ENCODE measurements at regions not wholly inside any gene's neighbourhood (a gene's known extent, or its start where the extent isn't known, plus 50 kb on each side); places are given as distances from the start of the nearest gene placed in this dataset.

DNA sequence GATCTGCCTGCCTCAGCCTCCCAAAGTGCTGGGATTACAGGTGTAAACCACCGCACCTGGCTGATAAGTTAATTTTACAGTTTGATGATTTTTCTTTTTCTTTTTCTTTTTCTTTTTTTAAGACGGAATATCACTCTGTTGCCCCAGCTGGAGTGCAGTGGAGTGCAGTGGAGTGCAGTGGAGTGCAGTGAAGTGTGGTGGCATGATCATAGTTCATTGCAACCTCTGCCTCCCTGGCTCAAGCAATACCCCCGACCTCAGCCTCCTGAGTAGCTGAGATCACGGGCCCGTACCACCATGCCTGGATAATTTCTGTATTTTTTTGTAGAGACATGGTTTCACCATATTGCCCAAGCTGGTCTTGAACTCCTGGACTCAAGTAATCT, 84.4 kb upstream of the CXADR start:
- DNase-seq (ENCODE audit: low read depth in 3 of 3, low spot score in 1 of 3), result no peak

GRCh38 chr21:17428980-17429379, 83.9 kb upstream of the CXADR start:
- DNase-seq (ENCODE audit: low read depth in 3 of 3, low spot score in 1 of 3), result no peak

DNA sequence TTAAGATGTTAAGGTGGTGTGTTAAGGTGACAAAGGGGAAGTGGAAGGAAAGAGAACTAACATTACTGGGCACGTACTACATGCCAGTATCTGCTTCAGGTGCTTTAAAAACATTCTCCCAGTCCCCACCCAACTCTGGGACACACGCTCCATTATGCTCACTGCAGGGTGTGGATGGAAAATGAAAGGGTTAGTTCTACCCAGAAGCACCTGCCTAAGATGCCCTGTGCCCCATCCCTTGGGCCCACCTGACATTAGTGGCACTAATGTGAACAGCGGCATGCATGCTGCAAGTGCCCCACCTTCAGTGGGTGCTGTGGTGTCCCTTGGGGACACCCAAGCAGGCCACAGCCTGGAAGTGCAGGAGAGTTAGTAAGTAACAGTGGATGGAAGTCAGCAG, 82.9 kb upstream of the CXADR start:
- DNase-seq (ENCODE audit: low read depth in 3 of 3, low spot score in 1 of 3), result no peak

DNA sequence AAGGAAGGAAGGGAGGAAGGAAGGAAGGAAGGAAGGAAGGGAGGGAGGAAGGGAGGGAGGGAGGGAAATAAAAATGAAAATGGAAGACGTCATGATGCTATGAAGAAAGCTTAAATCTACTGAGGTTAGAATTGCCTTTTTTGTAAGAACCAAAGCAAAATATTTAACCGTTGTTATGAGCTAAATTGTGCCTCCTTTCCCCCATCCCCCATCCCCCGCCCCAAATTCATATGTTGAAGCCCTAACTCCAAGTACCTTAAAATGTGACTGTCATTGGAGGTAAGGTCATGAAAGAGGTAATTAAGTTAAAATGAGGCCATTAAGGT, 80.1 kb upstream of the CXADR start:
- DNase-seq (ENCODE audit: low read depth in 3 of 3, low spot score in 1 of 3), result no peak

GRCh38 chr21:17433730-17434129, 79.1 kb upstream of the CXADR start:
- no peak for DNase-seq (ENCODE audit: low read depth in 3 of 3, low spot score in 1 of 3)

DNA sequence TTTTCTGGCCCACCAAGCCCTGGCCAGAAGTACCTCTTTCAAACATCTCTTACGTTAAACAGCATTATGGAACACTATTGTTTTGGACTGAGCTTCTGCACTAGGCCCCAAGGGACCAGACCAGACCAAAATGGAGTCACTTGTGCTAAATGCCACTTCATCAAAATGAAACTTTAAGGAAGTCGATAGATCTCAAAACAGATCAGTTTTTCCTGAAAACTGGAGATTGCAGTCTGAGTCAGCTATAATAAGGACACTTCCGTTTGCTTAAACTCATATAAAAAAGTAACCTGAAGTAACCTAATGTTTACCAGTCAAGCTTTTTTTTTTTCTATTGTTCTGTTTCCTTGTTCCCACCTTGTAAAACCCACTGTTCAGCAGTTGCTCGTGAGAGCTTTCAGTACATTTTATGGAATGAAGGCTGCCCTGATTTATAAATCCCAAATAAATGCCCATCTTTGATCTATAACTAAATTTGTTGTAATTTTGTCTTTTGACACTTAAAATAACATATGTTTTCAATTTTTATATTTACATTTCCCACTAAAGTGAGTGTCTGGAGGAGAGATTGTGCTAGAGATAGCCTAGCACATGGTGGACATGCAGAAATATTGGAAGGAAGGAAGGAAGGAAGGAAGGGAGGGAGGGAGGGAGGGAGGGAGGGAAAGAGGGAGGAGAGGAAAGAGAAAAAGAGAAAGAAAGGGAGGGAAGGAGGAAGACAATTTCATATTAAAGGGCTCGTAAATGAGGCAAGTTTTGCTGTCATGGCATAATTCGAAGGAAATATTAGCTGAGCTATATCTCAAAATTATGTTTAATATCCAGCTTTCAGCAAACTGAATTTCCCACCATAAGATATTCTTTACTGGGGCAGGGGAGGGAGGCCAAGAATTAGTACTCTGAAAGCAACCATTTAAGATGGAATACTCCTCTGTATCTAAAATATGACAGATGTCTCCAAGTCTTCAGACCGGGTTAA, 77.0 kb upstream of the CXADR start:
- DNase-seq (ENCODE audit: low read depth in 3 of 3, low spot score in 1 of 3), result no peak

DNA sequence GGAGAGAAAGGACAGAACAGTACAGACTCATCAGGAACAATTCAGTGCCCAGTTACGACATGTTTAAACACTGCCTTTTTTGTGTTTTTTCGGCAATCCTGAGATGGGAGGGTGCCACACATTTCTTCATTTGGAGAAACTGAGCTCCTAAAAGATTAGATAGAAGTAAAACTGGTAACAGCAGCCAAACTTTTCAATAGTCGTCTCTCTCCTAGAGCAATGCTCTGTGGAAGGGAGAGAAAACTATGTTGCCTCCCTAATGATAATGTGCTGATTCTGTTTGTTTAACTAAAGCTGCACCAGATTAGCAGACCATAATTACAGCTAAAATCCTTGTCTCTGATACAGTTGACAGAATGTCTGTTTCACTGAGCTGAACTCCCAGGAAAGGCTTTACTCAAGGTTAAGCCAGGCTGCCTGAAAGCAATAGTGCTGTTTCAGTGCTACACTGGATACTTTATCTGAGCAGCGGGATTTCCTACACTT, 76.2 kb upstream of the CXADR start:
- DNase-seq (ENCODE audit: low read depth in 3 of 3, low spot score in 1 of 3), result no peak

DNA sequence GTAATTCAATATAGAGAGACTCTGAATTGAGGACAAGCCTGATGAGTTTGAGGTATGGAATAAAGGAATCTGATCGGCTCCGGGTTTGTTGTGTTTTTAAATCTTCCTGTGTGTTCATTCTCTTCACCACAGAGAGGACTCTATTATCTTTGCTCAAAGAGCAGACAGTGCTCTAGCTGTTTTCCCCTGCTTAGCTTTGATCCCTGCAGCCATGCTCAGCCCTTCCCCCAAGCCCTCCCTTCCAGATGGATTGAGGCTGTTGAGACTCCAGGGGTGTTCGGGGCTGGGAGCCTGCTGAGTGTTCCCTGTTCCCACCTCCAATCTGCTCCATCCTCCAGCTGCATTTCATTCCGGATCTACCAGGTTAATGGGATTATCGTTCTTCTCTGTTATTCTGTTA, 74.2 kb upstream of the CXADR start:
- DNase-seq (ENCODE audit: low read depth in 3 of 3, low spot score in 1 of 3), result no peak

DNA sequence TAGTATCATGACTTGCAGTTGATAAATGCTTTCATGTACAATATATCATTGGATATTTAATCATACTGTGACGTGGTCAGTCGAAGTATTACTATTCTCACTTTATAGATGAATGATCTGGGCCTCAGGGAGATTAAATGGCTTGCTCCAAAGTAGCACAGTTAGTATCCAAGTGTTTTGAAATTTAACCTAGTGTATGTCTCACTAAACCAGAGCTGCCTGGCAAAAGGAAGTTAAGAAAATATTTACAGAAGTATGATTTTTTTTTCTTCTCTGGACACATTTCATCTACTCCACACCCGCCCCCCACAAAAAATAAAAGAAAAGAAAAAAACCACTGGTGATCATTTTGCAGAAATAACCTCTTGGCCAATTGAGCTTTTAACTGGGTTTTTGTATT, 71.9 kb upstream of the CXADR start:
- DNase-seq (ENCODE audit: low read depth in 3 of 3, low spot score in 1 of 3), result no peak

- no peak for DNase-seq (ENCODE audit: low read depth in 3 of 3, low spot score in 1 of 3)
Measured at GRCh38 chr21:17441370-17441769, 71.5 kb upstream of the CXADR start.

GRCh38 chr21:17442165-17442564, 70.7 kb upstream of the CXADR start:
- no peak for DNase-seq (ENCODE audit: low read depth in 3 of 3, low spot score in 1 of 3)

GRCh38 chr21:17444828-17445227, 68.0 kb upstream of the CXADR start:
- DNase-seq (ENCODE audit: low read depth in 3 of 3, low spot score in 1 of 3), result no peak

DNA sequence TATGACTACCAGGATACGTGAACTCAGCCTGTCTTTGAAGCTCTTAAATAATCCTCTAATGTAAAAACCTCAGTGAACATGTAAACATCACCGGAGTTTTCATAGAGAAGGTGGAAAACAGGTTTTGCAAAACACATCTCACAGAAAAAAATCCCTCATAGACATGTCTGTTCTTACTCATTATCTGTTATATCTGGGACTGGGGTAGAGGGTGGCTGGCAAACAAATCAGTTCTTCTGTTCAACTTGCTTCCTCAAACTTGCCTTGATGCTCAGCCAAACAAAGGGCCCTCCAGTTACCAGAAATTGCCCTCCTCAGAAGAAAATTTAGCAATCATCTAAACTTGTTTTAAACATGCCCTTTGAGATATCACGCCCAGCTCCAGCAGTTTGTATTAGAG, 66.1 kb upstream of the CXADR start:
- no peak for DNase-seq (ENCODE audit: low read depth in 3 of 3, low spot score in 1 of 3)

DNA sequence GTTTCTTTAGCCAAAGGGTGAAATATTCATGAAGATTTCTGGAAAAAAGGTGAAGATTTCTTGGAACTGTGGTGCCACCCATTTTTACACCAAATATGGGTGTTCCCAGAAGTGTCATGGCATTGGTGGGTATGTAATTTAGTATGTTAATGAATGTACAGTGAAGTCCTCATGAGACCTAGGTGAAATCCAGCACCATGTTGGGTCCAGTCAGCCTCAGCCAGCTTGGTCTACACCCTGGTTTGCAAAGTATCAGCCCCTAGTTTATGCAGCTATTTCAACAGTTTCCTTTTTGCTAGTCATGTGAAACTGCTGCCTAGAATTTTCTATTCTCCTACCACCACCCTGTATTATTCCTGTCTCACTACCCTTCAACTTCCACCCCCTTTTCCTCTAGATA, 63.1 kb upstream of the CXADR start:
- no peak for DNase-seq (ENCODE audit: low read depth in 3 of 3, low spot score in 1 of 3)

DNA sequence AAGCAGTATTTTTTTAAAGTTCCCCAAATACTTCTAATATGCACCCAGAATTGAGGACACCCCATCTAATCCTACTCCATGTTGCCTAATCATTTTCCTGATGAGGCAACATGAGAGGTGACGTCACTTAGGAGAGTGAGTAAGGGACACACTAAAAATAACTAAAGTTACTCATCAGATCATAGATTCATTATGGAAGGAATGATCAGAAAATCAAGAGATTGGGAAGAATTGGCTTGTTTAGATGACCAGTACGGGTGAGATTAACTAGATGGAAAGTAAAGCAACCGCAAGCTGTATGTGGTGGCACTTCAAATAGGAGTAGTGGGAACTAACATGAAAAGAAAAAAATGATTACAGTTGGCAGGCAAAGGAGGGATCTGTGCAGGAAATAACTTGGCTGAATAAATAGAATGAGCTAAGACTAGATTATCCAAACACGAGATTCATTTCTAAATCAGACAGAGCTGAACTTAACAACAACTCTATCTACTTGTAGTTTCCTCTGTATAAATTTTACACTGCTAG, 61.4 kb upstream of the CXADR start:
- no peak for DNase-seq (ENCODE audit: low read depth in 3 of 3, low spot score in 1 of 3)

DNA sequence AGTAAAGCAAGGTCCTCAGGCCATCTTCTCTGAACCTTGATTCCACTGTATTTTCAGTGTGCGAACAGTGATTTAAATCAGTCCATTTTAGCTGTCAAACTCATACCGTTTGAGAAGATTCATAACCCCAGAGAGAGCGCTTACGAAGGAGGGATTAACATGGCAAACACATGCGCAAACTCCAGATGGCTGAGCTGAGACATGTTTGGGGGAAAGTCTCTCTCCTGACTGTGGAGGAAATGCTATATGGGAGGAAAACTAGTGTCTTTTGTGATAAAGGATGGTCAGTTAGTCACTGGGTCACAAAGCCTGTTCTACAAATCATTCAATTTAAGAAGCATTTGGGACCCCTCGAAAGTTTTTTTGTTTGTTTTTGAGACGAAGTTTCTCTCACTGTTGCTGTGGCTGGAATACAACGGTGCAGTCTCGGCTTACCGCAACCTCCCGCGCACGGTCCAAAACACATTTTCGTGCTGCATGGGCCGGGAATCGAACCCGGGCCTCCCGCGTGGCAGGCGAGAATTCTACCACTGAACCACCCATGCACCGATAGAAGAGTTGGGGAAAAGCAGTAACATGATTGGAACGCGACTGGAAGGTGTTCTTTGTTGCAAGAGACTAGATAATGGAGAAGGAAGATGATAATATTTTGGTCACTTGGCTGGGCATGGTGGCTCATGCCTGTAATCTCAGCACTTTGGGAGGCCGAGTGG, 58.4 kb upstream of the CXADR start:
- peak in 1 of 3 donors; percentile 14 for DNase-seq (ENCODE audit: low read depth in 3 of 3, low spot score in 1 of 3)

GRCh38 chr21:17455028-17455353, 57.9 kb upstream of the CXADR start:
- DNase-seq (ENCODE audit: low read depth in 3 of 3, low spot score in 1 of 3), result no peak

DNA sequence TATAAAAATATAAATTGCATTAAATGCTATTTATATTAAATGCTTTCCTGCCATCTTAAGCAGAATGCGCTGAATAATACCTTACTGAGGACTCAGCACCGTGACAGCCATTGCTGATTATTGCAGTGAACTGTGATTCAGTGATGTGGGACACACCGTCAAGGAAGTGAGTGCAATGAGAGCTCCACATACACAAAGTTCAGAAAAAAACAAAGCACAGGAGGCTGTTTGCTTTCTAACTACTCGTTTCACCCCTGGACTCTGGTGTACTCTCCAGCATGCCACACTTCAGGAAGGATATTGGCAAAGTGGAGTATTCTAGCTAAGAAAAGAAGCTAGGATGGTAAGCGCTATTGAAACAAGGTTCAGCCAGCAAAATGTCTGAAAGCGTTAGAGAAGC, 57.4 kb upstream of the CXADR start:
- DNase-seq (ENCODE audit: low read depth in 3 of 3, low spot score in 1 of 3), result no peak

GRCh38 chr21:17458279-17458678, 54.6 kb upstream of the CXADR start:
- DNase-seq (ENCODE audit: low read depth in 3 of 3, low spot score in 1 of 3), result no peak

GRCh38 chr21:17460094-17460493, 52.7 kb upstream of the CXADR start:
- no peak for DNase-seq (ENCODE audit: low read depth in 3 of 3, low spot score in 1 of 3)

DNA sequence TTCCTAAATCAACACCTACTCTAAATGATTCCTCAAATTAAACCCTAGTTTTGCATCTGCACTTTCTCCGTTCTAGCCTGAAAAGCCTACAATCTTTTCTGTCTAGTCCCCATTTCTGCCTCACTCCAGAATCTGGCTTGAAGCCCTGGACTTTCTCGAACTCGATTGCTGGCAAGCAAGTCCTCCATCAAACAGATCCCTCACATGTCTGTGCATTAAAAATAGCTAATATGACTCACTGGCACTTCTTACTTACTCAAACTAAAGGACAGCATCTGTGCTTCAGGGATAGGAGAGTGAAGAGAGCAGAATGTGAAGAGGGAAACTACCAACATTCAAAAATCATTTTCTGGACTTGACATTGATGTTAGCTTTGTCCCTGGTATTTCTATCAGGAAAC, 51.8 kb upstream of the CXADR start:
- no peak for DNase-seq (ENCODE audit: low read depth in 3 of 3, low spot score in 1 of 3)

- no peak for DNase-seq (ENCODE audit: low read depth in 3 of 3, low spot score in 1 of 3)
Measured at GRCh38 chr21:17461582-17461981, 51.3 kb upstream of the CXADR start.
